Dendritic cell treated with granulocyte-macrophage colony-stimulating factor and Interleukin-4, amounts not matched to agents 40 ng/mL and 50 ng/mL, for 4 days (primary cell): ENCODE measurements at regions not wholly inside any gene's neighbourhood (a gene's known extent, or its start where the extent isn't known, plus 50 kb on each side); places are given as distances from the start of the nearest gene placed in this dataset.

ENCODE experiments used
- H3K27ac Mint-ChIP-seq: one replicate; pipeline ENCODE4 v1.8.0; 2022; ENCODE audit warnings: mild to moderate bottlenecking, mixed read lengths
- H3K27me3 Mint-ChIP-seq: one replicate; pipeline ENCODE4 v1.8.0; 2022; ENCODE audit warnings: mild to moderate bottlenecking, mixed read lengths
- H3K36me3 Mint-ChIP-seq: one replicate; pipeline ENCODE4 v1.8.0; 2022; ENCODE audit warnings: low read depth, mixed read lengths
- H3K4me1 Mint-ChIP-seq: one replicate; pipeline ENCODE4 v1.8.0; 2022; ENCODE audit warnings: low read depth, mixed read lengths
- H3K4me3 Mint-ChIP-seq: one replicate; pipeline ENCODE4 v1.8.0; 2022; ENCODE audit warnings: mild to moderate bottlenecking, moderate library complexity, mixed read lengths
- H3K9me3 Mint-ChIP-seq: one replicate; pipeline ENCODE4 v1.8.0; 2022; ENCODE audit warnings: mixed read lengths
- intact Hi-C: fragments of 100-400 bp; cut with micrococcal nuclease; formaldehyde crosslinking; loops from one replicate; pipeline ENCODE4 v1.15.0; 2022

- H3K27me3 Mint-ChIP-seq: no peaks in the 10 kb centered on the region
- no peak overlapping the region for H3K4me3 Mint-ChIP-seq
- H3K27ac Mint-ChIP-seq: no peak overlapping the region
- peaks cover 20% of the 10 kb centered on the region for H3K9me3 Mint-ChIP-seq
- H3K4me1 Mint-ChIP-seq: no peaks in the 10 kb centered on the region
- intact Hi-C loops: no loop called here
- H3K36me3 Mint-ChIP-seq: no peaks in the 10 kb centered on the region
Observed at GRCh38 chr9:105828171-105828570, 133.8 kb downstream of the TMEM38B start.

- no peak overlapping the region for H3K4me3 Mint-ChIP-seq
Observed at GRCh38 chr9:105828596-105829213, 134.4 kb downstream of the TMEM38B start.

GRCh38 chr9:105830461-105830860 lies 136.1 kb downstream of the TMEM38B start:
- intact Hi-C loops: no loop called here
- no peak overlapping the region for H3K27ac Mint-ChIP-seq
- H3K36me3 Mint-ChIP-seq: no peaks in the 10 kb centered on the region
- no peaks in the 10 kb centered on the region for H3K4me1 Mint-ChIP-seq
- no peaks in the 10 kb centered on the region for H3K27me3 Mint-ChIP-seq
- H3K9me3 Mint-ChIP-seq: peaks cover 2% of the 10 kb centered on the region
- no peak overlapping the region for H3K4me3 Mint-ChIP-seq

More at GRCh38 chr9:105828596-105829213, 134.4 kb downstream of the TMEM38B start:
- Mint-ChIP-seq H3K27ac (no peak overlapping the region), H3K4me1 (no peaks in the 10 kb centered on the region), H3K27me3 (no peaks in the 10 kb centered on the region), H3K9me3 (peaks cover 19% of the 10 kb centered on the region), H3K36me3 (no peaks in the 10 kb centered on the region)
- intact Hi-C loops: no loop called here

GRCh38 chr9:105832096-105832710 lies 137.9 kb downstream of the TMEM38B start:
- Mint-ChIP-seq H3K27me3 (no peaks in the 10 kb centered on the region), H3K27ac (no peak overlapping the region), H3K4me3 (no peak overlapping the region), H3K36me3 (no peaks in the 10 kb centered on the region), H3K4me1 (no peaks in the 10 kb centered on the region), H3K9me3 (no peaks in the 10 kb centered on the region)
- intact Hi-C loops: no loop called here

GRCh38 chr9:105833271-105833975 lies 139.1 kb downstream of the TMEM38B start:
- Mint-ChIP-seq H3K36me3 (no peaks in the 10 kb centered on the region), H3K4me1 (no peaks in the 10 kb centered on the region), H3K9me3 (no peaks in the 10 kb centered on the region), H3K27ac (no peak overlapping the region), H3K4me3 (no peak overlapping the region), H3K27me3 (no peaks in the 10 kb centered on the region)
- intact Hi-C loops: no loop called here

GRCh38 chr9:105834404-105834803 lies 140.1 kb downstream of the TMEM38B start:
- Mint-ChIP-seq H3K4me1 (no peaks in the 10 kb centered on the region), H3K36me3 (no peaks in the 10 kb centered on the region), H3K4me3 (no peak overlapping the region), H3K27ac (no peak overlapping the region), H3K9me3 (no peaks in the 10 kb centered on the region), H3K27me3 (no peaks in the 10 kb centered on the region)
- intact Hi-C loops: no loop called here

GRCh38 chr9:105835721-105836120 lies 141.4 kb downstream of the TMEM38B start:
- no peaks in the 10 kb centered on the region for H3K36me3 Mint-ChIP-seq
- no peaks in the 10 kb centered on the region for H3K9me3 Mint-ChIP-seq
- H3K27ac Mint-ChIP-seq: no peak overlapping the region
- H3K4me3 Mint-ChIP-seq: no peak overlapping the region
- intact Hi-C loops: no loop called here
- H3K4me1 Mint-ChIP-seq: no peaks in the 10 kb centered on the region
- no peaks in the 10 kb centered on the region for H3K27me3 Mint-ChIP-seq

- Mint-ChIP-seq H3K4me3 (no peak overlapping the region), H3K27ac (no peak overlapping the region), H3K36me3 (no peaks in the 10 kb centered on the region), H3K4me1 (no peaks in the 10 kb centered on the region), H3K9me3 (no peaks in the 10 kb centered on the region), H3K27me3 (no peaks in the 10 kb centered on the region)
- intact Hi-C loops: no loop called here
Observed at GRCh38 chr9:105836936-105837660, 142.8 kb downstream of the TMEM38B start.

- no peaks in the 10 kb centered on the region for H3K9me3 Mint-ChIP-seq
- H3K27ac Mint-ChIP-seq: no peak overlapping the region
- intact Hi-C loops: no loop called here
- H3K4me3 Mint-ChIP-seq: no peak overlapping the region
- H3K36me3 Mint-ChIP-seq: no peaks in the 10 kb centered on the region
- no peaks in the 10 kb centered on the region for H3K27me3 Mint-ChIP-seq
- no peaks in the 10 kb centered on the region for H3K4me1 Mint-ChIP-seq
Observed at GRCh38 chr9:105841562-105841961, 147.2 kb downstream of the TMEM38B start.

GRCh38 chr9:105842023-105842644 lies 147.8 kb downstream of the TMEM38B start:
- H3K27me3 Mint-ChIP-seq: no peaks in the 10 kb centered on the region
- H3K27ac Mint-ChIP-seq: no peak overlapping the region
- H3K36me3 Mint-ChIP-seq: no peaks in the 10 kb centered on the region
- no peaks in the 10 kb centered on the region for H3K9me3 Mint-ChIP-seq
- no peak overlapping the region for H3K4me3 Mint-ChIP-seq
- intact Hi-C loops: no loop called here
- H3K4me1 Mint-ChIP-seq: no peaks in the 10 kb centered on the region

- Mint-ChIP-seq H3K9me3 (peaks cover under 1% of the 10 kb centered on the region), H3K27ac (no peak overlapping the region), H3K36me3 (no peaks in the 10 kb centered on the region), H3K4me1 (no peaks in the 10 kb centered on the region), H3K27me3 (no peaks in the 10 kb centered on the region), H3K4me3 (no peak overlapping the region)
- intact Hi-C loops: no loop called here
Observed at GRCh38 chr9:105846825-105847224, 152.5 kb downstream of the TMEM38B start.

- H3K9me3 Mint-ChIP-seq: peaks cover 13% of the 10 kb centered on the region
- no peaks in the 10 kb centered on the region for H3K36me3 Mint-ChIP-seq
- no peak overlapping the region for H3K27ac Mint-ChIP-seq
- intact Hi-C loops: no loop called here
- no peaks in the 10 kb centered on the region for H3K4me1 Mint-ChIP-seq
- H3K27me3 Mint-ChIP-seq: no peaks in the 10 kb centered on the region
- no peak overlapping the region for H3K4me3 Mint-ChIP-seq
Observed at GRCh38 chr9:105850852-105851500, 156.6 kb downstream of the TMEM38B start.

GRCh38 chr9:105854026-105854782 lies 159.9 kb downstream of the TMEM38B start:
- H3K9me3 Mint-ChIP-seq: peaks cover 13% of the 10 kb centered on the region
- intact Hi-C loops: no loop called here
- H3K36me3 Mint-ChIP-seq: no peaks in the 10 kb centered on the region
- H3K4me1 Mint-ChIP-seq: peaks cover 5% of the 10 kb centered on the region
- no peak overlapping the region for H3K4me3 Mint-ChIP-seq
- H3K27me3 Mint-ChIP-seq: no peaks in the 10 kb centered on the region
- no peak overlapping the region for H3K27ac Mint-ChIP-seq
